AG08395 (cell line): ENCODE measurements at regions not wholly inside any gene's neighbourhood (a gene's known extent, or its start where the extent isn't known, plus 50 kb on each side); places are given as distances from the start of the nearest gene placed in this dataset.
A peak's percentile ranks its signal among the peaks of the same experiment; 100 is the strongest.
"Not testable (repeated sequence)": the region's sequence is repeated elsewhere in the genome, so short reads cannot be mapped to it uniquely, and the experiment has no call there.

Experiments
- DNase-seq: peaks from one replicate; pipeline ENCODE4 v3.0.0; 2012; ENCODE audit warnings: mixed read lengths, low spot score

GRCh38 chr1:74946388-74946787, 187.8 kb upstream of the LHX8 start:
- DNase-seq: no peak

GRCh38 chr1:74949348-74949747, 184.8 kb upstream of the LHX8 start:
- DNase-seq: not testable (repeated sequence)

DNA sequence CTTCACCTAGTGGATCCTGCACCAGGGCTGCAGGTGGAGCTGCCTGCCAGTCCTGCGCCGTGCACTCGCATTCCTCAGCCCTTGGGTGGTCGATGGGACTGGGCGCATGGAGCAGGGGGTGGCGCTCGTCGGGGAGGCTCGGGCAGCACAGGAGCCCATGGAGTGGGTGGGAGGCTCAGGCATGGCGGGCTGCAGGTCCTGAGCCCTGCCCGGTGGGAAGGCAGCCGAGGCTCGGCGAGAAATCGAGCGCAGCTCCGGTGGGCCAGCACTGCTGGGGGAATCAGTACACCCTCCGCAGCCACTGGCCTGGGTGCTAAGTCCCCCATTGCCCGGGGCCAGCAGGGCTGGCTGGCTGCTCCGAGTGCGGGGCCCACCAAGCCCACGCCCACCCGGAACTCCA, 182.2 kb upstream of the LHX8 start:
- DNase-seq: not testable (repeated sequence)

GRCh38 chr1:74952786-74953185, 181.4 kb upstream of the LHX8 start:
- DNase-seq: no peak

- DNase-seq: no peak
These were observed 180.6 kb upstream of the LHX8 start for GRCh38 chr1:74953622-74954021.

DNA sequence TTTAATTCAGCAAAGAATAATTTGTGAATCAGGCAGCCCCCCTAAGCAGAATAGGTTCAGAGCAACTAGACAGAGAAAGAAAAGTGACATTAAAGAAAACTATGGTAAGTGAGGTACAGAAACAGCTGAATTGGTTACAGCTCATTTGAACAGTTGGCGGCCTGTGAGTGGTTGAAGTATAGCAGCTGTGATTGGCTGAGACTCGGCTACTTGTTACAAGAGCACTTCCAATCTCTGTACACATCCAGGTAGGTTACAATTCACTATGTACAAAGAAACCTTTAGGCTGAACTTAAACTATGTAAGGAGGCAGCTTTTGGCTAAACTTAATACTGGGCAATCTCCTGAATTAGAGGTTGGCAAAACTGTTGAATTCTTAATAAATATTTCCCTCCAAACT, 171.1 kb upstream of the LHX8 start:
- DNase-seq: no peak

GRCh38 chr1:74964508-74965102, 169.6 kb upstream of the LHX8 start:
- DNase-seq: no peak

DNA sequence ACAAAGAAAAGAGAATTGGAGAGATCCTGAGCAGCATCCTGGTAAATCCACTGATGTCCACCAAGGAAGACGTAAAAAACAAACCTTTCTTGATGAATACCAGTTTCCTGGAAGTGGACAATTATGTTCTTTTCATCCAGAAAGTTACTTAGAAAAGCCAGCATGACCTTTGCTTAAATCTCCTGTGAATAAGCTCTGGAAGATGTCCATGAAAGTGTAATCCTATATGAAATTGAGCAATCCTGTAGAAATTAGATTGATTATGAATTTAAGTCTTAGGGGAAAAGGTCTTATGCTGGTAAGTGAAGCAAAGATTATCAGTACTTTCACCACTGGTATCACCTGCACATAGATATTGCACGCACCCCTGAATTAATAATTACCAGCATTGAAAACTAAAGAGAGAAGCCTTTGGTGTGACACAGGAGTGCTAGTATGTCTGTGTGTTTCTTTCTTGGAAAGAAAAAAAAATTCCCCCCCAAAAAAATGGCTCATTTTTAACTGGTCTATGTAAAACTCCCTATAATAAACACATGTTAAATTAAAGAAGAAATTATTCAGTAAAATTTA, 164.5 kb upstream of the LHX8 start:
- no peak for DNase-seq

- DNase-seq: no peak
These were observed 162.2 kb upstream of the LHX8 start for GRCh38 chr1:74971982-74972381.

DNA sequence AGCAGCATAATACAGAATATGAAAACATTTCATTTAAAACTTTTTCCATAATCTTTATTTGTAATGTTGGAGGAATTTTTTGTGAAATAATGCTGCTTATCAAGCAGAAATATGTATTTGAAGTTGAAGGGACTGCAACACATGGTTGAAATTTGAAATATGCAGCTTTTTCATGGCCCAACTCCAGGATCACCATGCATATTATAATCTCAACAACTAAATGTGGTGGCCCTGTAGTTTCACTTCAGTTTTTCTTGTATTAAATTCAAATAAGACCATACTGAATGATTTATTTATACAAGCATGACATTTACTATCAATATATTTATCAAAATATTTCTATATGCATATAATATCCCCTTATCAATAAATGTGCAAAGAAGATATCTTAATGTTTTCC, 157.7 kb upstream of the LHX8 start:
- no peak for DNase-seq

DNA sequence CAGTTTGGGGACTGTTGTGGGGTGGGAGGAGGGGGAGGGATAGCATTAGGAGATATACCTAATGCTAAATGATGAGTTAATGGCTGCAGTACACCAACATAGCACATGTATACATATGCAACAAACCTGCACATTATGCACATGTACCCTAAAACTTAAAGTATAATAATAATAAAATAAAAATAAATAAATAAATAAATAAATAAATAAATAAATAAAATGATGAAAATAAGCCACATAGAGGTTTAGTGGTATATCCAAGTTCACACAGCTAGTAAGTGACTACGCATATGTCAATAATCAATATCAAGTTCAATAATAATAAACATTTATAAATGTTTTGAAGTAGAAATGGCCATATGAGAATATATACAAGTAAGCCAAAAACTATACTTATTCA, 141.7 kb upstream of the LHX8 start:
- not testable (repeated sequence) for DNase-seq

DNA sequence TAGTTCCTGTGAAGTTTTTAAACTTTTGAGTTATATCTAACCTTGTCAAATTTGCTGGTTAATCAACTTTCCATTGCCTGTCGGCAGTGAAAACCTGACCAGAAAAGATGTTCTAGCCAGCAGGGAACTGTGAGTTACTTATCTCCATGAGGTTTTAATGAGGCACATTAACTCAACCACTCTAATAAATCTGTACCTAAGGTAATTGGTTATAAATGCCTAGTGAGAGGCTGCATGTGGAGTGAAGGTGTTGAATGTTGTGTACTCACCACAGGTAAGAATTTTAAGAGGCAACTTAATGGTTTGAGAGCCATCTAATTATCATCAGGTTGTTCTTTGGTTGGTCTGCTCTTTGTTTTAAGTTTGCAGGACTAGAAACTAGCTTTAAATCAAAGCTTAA, 138.4 kb upstream of the LHX8 start:
- DNase-seq: no peak

GRCh38 chr1:75010547-75010946, 123.6 kb upstream of the LHX8 start:
- DNase-seq: no peak

GRCh38 chr1:75014250-75014649, 119.9 kb upstream of the LHX8 start:
- DNase-seq: no peak

- DNase-seq: no peak
These were observed 111.2 kb upstream of the LHX8 start for GRCh38 chr1:75023005-75023404.

- no peak for DNase-seq
These were observed 99.8 kb upstream of the LHX8 start for GRCh38 chr1:75034376-75034775.

DNA sequence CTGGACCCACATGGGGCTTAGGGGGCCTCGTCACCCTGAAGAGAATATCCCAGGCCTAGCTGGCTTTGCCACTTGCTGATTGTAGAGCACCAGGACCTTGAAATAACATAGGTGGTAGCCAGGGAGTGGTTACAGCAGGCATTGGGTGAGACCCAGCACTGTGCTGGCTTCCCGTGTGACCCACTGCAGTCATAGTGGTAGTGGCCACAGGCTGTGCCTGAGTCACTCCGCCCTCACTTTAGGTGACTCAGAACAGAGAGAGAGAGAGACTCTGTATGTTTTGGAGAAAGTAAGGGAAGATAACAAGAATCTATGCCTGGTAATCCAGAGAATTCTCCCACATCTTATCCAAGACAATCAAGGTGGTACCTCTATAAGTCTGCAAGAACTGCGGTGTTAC, 98.7 kb upstream of the LHX8 start:
- DNase-seq: no peak

DNA sequence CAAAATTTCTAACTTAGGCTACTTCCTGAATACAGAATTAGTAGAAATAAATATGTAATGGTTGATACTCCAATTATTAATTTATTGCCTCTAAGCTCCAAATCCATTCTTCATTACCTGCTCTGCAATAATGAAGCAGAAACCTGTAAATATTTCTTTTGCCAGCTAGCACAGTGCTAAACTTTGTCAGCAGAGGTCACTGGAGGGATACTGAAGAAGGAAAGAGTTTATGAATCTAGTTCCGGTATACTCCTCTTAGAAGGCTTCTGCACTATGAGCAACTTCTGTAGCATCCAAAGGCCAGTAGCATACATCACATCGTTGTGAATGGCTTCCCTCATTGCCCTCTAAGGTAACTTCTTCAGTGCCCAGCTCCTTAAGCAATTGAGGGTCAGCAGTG, 81.0 kb upstream of the LHX8 start:
- no peak for DNase-seq

DNA sequence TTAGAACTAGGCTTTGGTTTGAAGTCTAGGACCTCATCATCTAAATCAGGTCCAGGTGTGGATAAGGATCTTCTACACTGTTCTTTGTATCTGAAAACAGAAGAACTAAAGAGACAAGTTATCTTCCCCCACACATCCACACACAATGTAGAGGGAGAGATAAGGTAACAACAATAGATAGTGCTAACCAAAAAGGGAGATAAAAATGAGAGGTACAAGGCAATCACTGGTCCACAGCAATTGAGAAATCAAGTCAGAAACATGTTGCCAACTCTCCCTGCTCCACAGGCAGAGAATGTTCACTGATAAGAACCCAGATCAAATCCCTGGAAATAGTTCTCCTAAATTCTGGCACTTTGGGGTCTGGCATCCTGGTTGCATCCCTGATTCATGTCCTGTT, 75.8 kb upstream of the LHX8 start:
- DNase-seq: no peak

DNA sequence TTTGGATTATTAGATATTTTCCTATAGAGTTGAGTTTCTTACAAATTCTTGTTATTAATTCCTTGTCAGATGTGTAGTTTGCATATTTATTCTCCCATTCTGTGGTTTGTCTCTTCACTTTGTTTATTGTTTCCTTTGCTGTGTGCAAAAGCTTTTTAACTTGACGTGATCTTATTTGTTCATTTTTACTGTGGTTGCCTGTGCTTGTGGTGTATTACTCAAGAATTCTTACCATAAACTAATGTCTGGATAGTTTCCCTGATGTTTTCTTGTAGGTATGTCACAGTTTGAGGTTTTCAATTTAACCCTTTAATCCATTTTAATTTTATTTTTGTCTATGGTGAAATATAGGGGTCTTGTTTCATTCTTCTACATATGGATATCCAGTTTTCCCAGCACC, 72.1 kb upstream of the LHX8 start:
- no peak for DNase-seq

DNA sequence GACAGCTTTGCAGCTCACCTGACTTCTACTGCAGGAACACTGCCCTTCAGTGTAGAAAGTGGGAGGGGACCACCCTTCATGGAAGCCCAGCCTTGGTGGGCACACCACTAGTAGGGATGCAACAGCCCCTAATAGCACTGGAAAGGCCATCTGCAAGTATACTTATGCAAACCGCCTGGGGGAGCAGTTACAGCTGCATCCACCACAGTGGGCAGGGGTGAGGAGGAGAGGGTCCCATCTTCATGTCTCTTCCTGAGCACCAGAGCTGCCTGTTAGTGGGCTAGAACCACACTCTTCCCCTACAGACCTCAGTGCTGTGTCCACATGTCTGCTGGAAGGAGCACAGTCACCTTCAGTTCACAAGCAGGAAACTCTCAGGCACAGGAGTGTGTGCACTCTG, 66.2 kb upstream of the LHX8 start:
- DNase-seq: peak; percentile 2

DNA sequence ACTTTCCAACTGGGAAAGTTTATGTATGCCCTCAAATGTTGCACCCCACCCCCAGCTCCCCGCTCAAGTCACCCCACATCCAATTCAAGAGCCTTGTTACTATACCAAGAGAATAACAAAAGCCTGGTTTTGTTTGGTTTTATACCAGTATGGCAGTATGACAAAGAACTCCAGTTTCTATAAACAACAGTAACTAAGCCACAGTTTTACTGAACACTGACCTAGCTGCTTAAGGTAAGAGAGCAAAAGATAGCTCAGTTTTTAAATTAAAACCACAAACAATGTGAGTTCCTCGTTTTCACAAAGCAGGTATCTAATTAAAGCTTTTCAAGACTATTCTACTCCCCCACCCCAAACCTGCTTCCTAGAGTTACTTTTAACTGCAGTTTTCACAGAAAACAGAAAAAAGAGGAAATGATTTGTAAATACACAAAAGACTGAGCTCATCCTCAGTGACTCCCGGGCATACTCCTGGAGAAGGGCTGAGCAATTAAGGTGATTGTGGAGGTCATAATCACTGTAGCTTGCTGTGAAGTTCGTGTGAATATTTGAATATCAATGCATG, 59.3 kb upstream of the LHX8 start:
- no peak for DNase-seq

- DNase-seq: no peak
These were observed 54.5 kb upstream of the LHX8 start for GRCh38 chr1:75079538-75080290.
